Activated CD8-positive, alpha-beta memory T cell treated with anti-CD3 and anti-CD28 coated beads for 24 hours (primary cell): ENCODE measurements at regions not wholly inside any gene's neighbourhood (a gene's known extent, or its start where the extent isn't known, plus 50 kb on each side); places are given as distances from the start of the nearest gene placed in this dataset.

ENCODE experiments used
- DNase-seq: peaks from one replicate; pipeline ENCODE4 v3.0.0-alpha.2; 2020

GRCh38 chr5:6926491-6927038 is 213.3 kb downstream of the TENT4A start:
- no peak for DNase-seq

DNA sequence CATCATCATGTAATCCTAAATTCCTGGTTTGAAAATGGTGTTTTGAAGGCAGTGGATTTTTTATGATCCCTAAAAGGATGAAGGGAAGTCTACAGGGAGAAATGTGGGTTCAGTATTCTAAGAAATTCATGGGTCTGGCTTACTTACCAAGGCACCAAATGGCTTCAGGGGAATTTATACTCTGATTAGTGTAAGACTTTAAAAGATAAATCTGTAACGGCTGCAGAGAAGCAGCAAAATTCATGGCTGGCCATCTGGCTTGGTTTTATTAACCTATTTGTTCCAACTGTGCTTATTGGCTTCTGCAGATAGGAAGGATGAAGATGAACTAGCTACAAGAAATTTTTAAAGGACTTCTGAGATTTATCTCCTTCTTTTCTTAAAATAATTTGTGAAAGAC is 222.8 kb downstream of the TENT4A start:
- no peak for DNase-seq

DNA sequence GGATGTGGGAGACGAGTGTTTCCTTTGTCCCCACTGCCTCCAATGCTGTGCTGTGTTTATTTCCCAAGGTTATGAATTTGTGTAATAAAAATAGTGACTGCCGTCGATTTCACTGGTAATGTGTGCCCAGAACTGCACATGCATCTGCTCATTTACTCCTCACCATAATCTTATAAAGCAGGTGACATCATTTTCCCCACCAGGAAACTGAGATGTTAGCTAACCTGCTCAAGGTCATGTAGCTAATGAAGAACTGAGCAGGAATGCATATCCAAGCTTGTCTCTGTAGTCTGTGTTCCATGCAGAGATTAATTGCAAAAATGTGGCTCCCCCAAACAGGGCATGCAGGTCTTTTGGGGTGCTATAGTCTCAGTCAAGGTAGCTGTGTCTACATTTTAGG is 224.4 kb downstream of the TENT4A start:
- DNase-seq = no peak

- DNase-seq = no peak
These were observed 228.4 kb downstream of the TENT4A start for GRCh38 chr5:6941631-6942030.

- no peak for DNase-seq
These were observed 230.2 kb downstream of the TENT4A start for GRCh38 chr5:6943197-6944112.

DNA sequence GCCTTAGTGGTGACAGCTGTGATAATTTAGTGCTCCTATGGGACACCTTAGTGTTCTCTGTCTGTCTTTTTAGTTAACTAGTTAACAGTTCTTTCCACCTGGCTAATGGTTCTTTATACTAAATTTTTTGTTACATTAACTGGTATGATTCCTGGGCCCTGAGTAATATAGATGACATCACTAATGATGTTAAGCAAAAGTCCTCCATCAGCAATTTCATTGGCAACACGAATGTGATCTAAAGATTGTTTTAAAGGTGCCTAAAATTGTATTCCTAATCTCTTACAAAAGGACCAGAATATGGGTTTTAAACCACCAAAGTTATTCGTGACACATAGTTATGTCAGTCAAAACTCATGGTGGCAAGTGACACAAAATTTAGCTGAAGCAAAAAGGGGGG is 235.3 kb downstream of the TENT4A start:
- DNase-seq = no peak

DNA sequence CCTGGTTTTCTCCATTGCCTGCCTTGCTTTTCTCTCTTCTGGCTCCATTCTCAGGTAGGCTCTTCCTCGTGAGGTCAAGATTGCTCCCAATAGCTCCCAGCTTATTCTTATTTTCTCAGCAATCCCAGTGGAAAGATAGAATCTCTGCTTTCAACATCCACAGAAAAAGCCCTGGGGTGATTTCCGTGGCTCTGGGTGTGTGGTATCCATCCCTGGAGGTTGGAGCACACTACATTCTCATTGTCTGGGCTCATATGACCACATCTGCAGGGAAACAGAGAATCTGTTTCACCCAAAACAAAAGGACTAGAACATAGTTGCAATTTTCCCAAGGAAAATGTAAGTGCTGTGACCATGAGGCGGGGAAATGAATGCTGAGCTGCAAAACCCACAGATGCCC is 236.0 kb downstream of the TENT4A start:
- no peak for DNase-seq

- no peak for DNase-seq
These were observed 237.0 kb downstream of the TENT4A start for GRCh38 chr5:6950250-6950649.

DNA sequence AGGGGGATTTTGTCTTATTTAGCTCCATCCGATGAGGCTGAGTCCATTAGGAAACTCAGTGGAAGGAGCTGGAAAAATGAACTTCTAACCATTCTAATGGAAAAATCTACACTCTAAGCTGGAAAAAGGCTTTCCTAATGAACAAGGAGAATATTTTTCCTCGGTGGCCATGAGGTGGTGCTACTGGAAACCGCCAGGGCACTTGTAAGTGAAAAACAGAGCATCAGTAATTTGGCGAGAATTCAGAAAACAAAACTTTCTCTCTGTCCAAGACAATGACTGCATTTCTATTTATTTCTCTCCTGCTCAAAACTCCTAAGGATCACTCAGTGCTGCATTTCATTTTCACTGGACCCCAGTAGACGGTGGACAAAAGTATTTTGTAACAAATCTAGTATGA is 237.6 kb downstream of the TENT4A start:
- DNase-seq = no peak

GRCh38 chr5:6961123-6961522 is 247.9 kb downstream of the TENT4A start:
- DNase-seq = no peak

GRCh38 chr5:6961837-6962635 is 248.8 kb downstream of the TENT4A start:
- no peak for DNase-seq

- no peak for DNase-seq
These were observed 263.7 kb downstream of the TENT4A start for GRCh38 chr5:6976971-6977370.

- no peak for DNase-seq
These were observed 265.8 kb downstream of the TENT4A start for GRCh38 chr5:6979061-6979460.

- DNase-seq = no peak
These were observed 276.0 kb downstream of the TENT4A start for GRCh38 chr5:6989230-6989629.

DNA sequence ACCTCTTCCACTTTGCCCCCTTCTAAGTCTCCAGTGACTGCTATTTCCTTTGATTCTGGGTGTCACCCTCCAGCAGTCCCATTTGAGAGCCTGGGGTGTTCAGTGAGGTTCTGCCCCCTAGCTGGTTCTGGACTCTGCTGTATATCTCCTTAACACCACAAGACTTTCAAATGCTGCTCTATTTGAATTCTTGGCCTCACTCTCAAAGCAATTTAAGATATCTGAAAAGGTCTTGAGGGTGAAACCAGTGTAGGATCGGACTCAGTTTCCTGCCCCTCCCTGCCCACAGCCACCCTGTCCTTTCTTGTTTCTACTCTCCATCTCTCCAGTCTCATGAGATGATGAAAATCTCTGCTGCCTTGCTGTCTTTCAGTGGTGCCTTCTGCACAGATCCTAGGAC is 280.9 kb downstream of the TENT4A start:
- no peak for DNase-seq

GRCh38 chr5:6995115-6995514 is 281.9 kb downstream of the TENT4A start:
- DNase-seq = no peak

DNA sequence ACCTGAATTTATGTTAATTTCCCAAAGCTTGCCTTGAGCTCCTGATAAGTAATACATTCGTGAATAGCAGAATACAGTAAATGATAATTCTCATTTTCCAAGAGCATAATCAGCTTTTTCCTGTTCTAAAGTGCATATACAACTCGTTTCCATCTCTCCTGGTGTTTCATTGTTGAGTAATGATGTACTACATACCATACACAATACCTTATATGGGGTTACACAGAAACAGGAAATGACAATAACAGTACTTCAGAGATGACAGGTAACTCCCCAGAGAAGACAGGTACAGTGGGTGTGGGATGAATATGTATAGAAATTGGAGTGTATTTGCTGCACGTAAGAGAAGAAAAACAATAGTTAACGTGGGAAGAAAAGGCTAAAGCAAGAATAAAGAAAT is 287.1 kb downstream of the TENT4A start:
- DNase-seq = no peak

DNA sequence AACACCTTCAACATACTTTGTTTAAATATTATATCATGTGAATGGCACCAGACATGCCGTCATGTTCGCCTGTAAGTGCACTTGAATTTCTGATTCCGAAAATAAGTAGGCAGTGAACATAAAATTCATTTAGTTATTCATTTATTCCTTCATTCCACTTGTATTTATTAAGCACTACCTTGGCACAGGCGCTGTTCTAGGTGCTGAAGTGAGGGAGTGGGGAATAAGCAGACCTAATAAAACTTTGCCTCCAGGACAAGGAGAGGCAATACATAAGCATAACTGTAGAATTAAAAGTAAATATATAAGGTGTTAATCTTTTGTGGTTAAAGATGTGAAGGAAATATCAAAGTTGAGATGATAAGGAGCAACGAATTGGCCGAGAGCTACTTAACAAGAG is 297.4 kb downstream of the TENT4A start:
- no peak for DNase-seq

- no peak for DNase-seq
These were observed 298.8 kb downstream of the TENT4A start for GRCh38 chr5:7012057-7012456.

DNA sequence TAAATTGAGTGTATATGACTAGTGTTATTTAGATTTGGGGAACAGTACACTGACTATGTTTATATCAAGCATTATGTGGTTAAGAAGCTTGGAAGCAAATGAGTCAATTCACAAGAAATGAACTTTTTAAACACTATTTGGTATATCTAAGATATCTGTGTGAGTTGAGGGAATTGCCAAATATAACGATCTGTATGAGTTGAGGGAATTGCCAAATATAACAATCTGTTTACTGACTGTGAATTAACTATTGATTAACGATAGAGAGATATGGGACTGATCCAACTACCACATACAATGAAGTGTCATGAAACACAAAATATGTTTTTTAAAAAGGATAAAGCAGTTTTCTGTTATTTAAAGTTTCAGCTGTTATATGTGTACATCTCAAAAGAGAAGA is 301.4 kb downstream of the TENT4A start:
- no peak for DNase-seq

DNA sequence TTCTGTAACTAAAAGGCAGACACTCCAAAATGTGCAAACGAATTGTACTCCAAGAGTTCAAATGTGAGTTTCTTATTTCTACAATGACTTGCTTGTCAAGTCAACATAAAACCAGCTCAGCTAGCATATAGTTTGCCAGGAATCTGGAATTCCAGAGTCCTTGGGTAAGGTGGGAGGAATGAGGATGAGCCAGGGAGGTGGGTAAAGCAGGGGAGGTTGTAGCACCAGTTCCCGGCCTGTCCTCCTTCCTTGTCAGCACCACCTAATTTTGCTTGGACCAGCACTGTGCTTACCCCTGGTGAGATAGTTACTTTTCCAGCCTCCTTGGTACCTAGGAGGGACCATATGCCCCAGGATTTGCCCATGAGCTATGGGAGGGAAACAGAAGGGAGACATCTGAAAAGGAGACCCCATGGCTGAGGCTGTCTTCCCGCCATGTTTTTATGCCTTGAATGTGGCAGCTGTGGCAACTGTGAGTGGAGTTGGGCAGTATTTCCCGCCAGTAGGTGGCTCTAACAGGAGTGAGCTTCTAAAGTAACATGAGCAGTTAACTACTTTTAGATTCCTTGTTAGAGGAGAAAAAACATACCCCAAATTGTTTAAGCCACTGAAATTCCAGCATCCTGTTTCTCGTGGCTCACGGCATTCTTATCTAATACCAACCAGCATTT is 302.5 kb downstream of the TENT4A start:
- no peak for DNase-seq

GRCh38 chr5:7016999-7017747 is 303.9 kb downstream of the TENT4A start:
- DNase-seq = no peak

GRCh38 chr5:7018198-7018597 is 305.0 kb downstream of the TENT4A start:
- no peak for DNase-seq
